RWPE1 (cell line): ENCODE measurements at regions not wholly inside any gene's neighbourhood (a gene's known extent, or its start where the extent isn't known, plus 50 kb on each side); places are given as distances from the start of the nearest gene placed in this dataset.
"Not testable (repeated sequence)": the region's sequence is repeated elsewhere in the genome, so short reads cannot be mapped to it uniquely, and the experiment has no call there.

Experiments
- CTCF ChIA-PET: fragments of 350-600 bp; sonication (Branson Sonifier 250); formaldehyde crosslinking; extraction: SDS; loops from one replicate; lab custom pipeline; 2021; lab: Yijun Ruan, JAX
- POLR2A ChIA-PET: fragments of 400-600 bp; formaldehyde crosslinking; extraction: SDS; loops from one replicate; lab custom pipeline; 2020; ENCODE audit warnings: antibody characterized with exemption; ENCODE audit not compliant: low non-redundant PET; lab: Yijun Ruan, JAX
- DNase-seq: peaks from one replicate; pipeline ENCODE4 v3.0.0; 2012; ENCODE audit warnings: low spot score
- H3K27ac ChIP-seq: fragments of 450-650 bp; 2 replicates; pipeline ENCODE4 v1.5.1; 2017
- CTCF ChIP-seq: fragments of 450-650 bp; conservative IDR thresholded peaks from 2 replicates; pipeline ENCODE4 v1.5.1; 2017; ENCODE audit warnings: low read depth, mild to moderate bottlenecking

DNA sequence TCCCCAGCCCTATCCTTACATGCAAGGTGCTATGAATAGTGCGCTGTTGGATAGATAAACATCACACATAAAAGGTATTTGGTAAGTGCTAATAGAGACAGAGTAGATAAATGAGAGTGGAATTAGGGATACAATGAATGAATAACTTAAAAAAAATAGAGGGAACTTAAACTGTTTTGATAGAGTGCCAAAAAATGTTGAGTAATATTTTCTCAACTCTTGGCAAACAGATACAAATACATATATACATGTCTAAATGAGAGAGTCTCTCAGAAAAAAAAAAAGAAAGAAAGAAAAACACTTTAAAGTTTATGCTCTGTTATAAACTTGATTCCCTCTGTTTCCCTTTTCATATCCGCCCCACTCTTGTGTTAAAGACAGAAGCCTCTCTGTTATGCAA, 667.4 kb downstream of the ROBO2 start:
- ChIA-PET CTCF (no interaction called here), POLR2A (no interaction called here)
- DNase-seq: no peak
- H3K27ac ChIP-seq: no peak overlapping the region
- TF ChIP-seq CTCF: no peak

DNA sequence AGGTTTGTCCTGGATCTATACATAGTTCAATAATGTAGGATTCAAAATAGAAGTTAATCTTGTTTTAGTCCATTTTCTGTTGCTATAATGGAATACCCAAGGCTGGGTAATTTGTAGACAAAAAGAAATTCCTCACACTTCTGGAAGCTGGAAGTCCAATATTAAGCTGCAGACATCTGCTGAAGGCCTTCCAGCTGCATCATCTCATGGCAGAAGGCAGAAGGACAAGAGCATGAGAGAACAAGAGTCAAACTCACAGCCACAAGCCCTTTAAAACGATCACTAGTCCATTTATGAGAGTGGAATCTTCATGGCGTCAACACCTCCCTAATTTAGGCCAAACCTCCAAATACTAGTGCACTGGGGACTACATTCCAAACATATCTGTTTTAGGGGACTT, 669.3 kb downstream of the ROBO2 start:
- DNase-seq: no peak
- ChIA-PET CTCF (no interaction called here), POLR2A (no interaction called here)
- H3K27ac ChIP-seq: no peak overlapping the region
- no peak for TF ChIP-seq CTCF

GRCh38 chr3:77718311-77718710, 678.4 kb downstream of the ROBO2 start:
- H3K27ac ChIP-seq: no peak overlapping the region
- TF ChIP-seq CTCF: no peak
- CTCF ChIA-PET: no interaction called here
- no peak for DNase-seq
- POLR2A ChIA-PET: no interaction called here

DNA sequence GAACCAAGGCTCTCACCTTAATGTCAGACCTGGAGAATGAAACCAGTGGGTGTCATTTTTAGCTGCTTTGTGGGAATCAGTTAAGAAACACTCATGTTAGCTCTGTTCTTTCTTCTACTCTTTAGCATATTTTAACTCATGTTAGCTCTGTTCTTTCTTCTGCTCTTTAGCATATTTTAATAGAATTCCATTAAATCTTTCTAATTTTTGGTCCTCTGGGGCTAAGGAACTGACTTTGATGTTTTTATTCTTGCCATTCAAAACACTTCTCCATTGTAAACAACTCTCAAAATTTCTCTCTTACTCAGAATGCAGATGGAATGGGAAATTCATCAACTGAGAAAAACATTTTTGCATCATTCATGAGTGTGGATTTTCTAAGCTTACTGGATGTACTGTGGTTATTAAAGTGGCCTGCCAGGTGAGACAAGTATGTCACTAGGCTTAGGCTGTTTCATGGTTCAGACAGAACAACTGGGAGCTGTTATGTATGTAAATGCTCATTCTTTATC, 680.6 kb downstream of the ROBO2 start:
- no peak for TF ChIP-seq CTCF
- H3K27ac ChIP-seq: no peak overlapping the region
- CTCF ChIA-PET: no interaction called here
- no peak for DNase-seq
- POLR2A ChIA-PET: no interaction called here

- ChIA-PET POLR2A (no interaction called here), CTCF (no interaction called here)
- no peak overlapping the region for H3K27ac ChIP-seq
- DNase-seq: no peak
- no peak for TF ChIP-seq CTCF
Observed at GRCh38 chr3:77726517-77726916, 686.6 kb downstream of the ROBO2 start.

- no peak for DNase-seq
- no peak overlapping the region for H3K27ac ChIP-seq
- no peak for TF ChIP-seq CTCF
- CTCF ChIA-PET: interaction anchor here (0.5 to 0.7 kb wide), 2 partner anchors 330 to 1210 kb away, joined by 3 read pairs; no protein-coding TSS in a partner anchor
- POLR2A ChIA-PET: no interaction called here
Observed at GRCh38 chr3:77746048-77746447, 706.1 kb downstream of the ROBO2 start.

DNA sequence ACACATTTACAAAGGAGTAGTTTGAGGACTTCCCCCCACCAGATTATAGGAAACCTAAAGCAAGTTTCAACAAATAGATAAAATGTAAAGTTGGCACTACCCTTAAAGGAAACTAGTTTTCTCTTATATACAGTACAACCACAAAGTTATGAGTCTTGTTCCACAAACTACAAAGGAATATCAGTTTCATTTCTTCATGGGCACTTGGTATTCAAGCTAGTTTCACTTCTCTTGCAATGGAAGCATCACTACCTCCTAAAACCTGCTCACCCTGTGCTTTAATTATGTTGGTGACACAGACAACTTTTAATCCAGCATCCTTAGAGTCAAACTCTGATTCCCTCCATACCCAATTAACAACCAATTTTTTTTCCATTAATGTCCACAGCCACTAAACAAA, 707.0 kb downstream of the ROBO2 start:
- DNase-seq: no peak
- no peak overlapping the region for H3K27ac ChIP-seq
- POLR2A ChIA-PET: no interaction called here
- CTCF ChIA-PET: interaction anchor here (0.7 kb wide), 1 partner anchor 331 kb away, joined by 3 read pairs; no protein-coding TSS in a partner anchor
- TF ChIP-seq CTCF: no peak

DNA sequence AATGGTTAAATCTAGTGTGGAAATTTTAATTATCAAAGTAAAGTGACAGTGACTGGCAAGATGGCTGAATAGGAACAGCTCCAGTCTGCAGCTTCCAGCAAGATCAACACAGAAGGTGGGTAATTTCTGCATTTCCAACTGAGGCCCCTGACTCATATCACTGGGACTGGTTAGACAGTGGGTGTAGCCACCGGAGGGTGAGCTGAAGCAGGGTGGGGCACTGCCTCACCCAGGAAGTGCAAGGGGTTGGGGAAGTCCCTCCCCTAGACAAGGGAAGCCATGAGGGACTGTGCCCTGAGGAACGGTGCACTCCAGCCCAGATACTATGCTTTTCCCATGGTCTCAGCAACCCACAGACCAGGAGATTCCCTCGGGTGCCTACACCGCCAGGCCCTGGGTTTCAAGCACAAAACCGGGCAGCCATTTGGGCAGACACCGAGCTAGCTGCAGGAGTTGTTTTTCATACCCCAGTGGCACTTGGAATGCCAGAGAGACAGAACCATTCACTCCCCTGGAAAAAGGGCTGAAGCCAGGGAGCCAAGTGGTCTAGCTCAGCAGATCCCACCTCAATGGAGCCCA, 716.6 kb downstream of the ROBO2 start:
- DNase-seq, POLR2A ChIA-PET, CTCF ChIA-PET: not testable (repeated sequence)

More for the DNA sequence above, 716.6 kb downstream of the ROBO2 start:
- H3K27ac ChIP-seq: not testable (repeated sequence)
